SIG-M5 treated with dmso at 0.1 percent for 504 hours (cell line): ENCODE measurements at regions not wholly inside any gene's neighbourhood (a gene's known extent, or its start where the extent isn't known, plus 50 kb on each side); places are given as distances from the start of the nearest gene placed in this dataset.
A peak's percentile ranks its signal among the peaks of the same experiment; 100 is the strongest.
"Not testable (repeated sequence)": the region's sequence is repeated elsewhere in the genome, so short reads cannot be mapped to it uniquely, and the experiment has no call there.

Source experiments
- DNase-seq: peaks from one replicate; lab custom pipeline; 2025; ENCODE audit not compliant: unreplicated experiment; lab: John Stamatoyannopoulos, UW

GRCh38 chr13:90664200-90664599 lies 683.3 kb upstream of the MIR17HG start:
- DNase-seq: not testable (repeated sequence)

DNA sequence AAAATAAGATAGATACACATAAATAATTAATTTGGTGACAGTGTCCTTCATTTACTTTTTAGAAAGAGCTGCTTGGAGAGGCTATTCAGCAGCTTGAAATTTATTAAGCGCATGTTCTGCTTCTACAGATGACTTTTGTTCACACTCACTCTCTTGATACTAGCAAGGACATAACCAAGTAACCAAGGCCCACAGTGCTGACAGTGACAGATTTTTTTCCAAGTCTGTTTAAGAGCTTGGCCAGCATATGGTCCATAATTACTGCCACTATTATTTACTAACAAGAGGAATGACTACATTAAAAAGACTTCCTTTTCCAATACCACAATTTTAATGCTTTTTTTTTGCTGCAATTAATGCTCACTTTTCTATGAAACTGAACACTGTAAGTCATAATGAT lies 673.7 kb upstream of the MIR17HG start:
- no peak for DNase-seq

GRCh38 chr13:90675129-90675528 lies 672.4 kb upstream of the MIR17HG start:
- DNase-seq: no peak

- no peak for DNase-seq
These were observed 666.7 kb upstream of the MIR17HG start for GRCh38 chr13:90680826-90681225.

DNA sequence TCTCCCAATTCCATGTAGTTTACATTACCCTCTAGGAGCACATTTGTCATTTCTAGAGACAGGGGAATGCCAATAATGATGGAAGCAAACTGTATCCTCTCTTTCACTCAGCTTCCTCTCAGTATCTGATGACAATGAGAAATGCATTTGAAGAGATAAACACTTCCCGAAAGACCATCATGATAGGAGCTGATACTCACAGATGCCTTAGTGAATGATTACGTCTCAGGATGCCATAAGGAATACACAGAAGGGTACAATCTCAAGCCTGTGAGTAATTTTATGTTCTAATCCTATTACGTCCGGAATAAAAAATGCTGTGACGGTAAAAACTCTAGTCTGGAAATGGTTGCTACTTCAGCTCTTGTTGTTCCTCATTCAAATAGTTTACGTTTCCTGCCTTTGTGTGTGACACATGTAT lies 663.8 kb upstream of the MIR17HG start:
- no peak for DNase-seq

- DNase-seq: no peak
These were observed 661.0 kb upstream of the MIR17HG start for GRCh38 chr13:90686442-90686841.

- no peak for DNase-seq
These were observed 658.4 kb upstream of the MIR17HG start for GRCh38 chr13:90689111-90689510.

GRCh38 chr13:90690458-90691080 lies 656.9 kb upstream of the MIR17HG start:
- DNase-seq: no peak

DNA sequence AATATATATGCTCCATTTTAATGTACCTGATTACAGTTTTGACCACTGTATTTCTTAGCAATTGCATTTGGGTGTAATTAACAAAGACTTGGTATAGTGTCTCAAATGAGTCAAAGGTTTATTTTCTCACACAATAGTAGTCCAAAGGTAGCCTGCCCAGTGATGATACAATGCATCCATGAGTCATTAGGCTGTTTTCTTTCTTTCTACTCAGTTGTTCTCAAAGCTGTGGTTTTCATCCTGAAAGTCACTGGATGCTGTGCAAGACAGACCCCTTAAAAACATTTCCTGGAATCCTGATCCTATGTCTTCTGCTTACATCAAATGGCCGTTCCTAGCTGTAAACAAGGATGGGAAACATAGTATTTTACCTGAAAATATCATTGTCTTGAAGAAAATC lies 651.2 kb upstream of the MIR17HG start:
- no peak for DNase-seq

- DNase-seq: no peak
These were observed 650.8 kb upstream of the MIR17HG start for GRCh38 chr13:90696656-90697055.

DNA sequence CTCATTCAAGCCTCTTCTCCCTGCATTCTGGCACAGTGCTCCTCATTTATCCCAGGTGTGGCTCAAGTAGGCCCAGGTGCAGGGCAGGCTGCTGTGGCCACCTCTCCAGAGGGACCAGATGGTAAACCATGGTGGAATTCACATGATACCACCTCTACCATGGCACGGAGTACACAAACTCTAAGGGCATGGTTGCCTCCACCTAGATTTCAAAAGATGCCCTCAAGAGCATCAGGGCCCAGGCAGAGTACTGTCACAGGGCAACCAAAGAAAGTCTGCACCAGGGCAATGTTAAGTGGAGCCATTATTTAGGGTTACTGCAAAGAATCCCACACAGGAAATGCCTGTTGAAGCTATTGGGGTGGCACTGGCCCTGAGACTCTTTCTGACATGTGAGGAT lies 647.1 kb upstream of the MIR17HG start:
- DNase-seq: no peak

GRCh38 chr13:90701264-90701663 lies 646.2 kb upstream of the MIR17HG start:
- DNase-seq: no peak

DNA sequence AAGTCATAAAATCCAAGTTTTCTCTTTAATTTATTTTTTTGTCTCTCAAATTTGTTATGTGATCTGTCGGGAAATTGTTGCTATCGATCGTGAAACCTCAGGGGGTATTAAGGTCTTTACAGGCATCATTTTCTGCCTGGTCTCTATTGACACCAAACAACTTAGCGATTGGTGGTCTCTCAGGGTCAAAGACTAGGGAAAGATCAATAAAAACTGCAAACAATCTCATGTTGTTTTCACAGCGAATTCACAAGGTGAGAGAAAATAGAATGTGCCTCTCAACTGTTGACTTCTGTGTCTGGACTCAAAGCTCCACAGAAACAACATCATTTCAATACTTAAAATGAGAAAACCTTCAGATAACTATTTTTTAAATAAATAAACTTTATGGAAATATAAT lies 645.4 kb upstream of the MIR17HG start:
- no peak for DNase-seq

DNA sequence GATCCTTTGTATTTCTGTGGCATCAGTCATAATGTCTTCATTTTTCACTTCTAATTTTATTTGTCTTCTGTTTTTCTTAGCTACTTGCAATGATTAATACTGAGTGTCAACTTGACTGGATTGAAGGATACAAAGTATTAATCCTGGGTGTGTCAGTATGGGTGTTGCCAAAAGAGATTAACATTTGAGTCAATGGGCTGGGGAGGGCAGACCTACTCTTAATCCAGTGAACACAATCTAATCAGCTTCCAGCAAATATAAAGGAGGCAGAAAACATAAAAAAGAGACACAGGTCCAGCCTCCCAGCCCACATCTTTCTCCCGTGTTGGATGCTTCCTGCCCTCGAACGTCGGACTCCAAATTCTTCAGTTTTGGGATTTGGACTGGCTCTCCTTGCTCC lies 640.9 kb upstream of the MIR17HG start:
- no peak for DNase-seq

DNA sequence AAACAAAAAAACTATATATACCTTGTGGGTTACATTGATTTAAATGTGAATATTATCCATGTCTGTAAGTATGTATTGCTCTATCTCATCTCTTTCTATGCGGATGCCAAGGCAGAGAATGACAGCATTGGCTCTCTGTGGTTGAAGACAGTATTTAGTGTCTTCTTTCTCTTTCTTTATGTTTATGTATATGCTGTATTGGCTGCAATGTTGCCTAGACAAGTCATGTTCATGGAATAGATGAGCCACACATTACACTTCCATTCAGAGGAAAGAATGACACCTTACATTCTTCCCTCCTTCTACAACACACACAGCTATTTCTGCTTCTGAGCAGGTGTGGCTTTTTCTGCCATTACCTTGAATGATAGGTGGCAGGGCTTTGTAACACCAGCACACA lies 639.4 kb upstream of the MIR17HG start:
- DNase-seq: no peak

GRCh38 chr13:90709319-90709718 lies 638.2 kb upstream of the MIR17HG start:
- no peak for DNase-seq

GRCh38 chr13:90710164-90710759 lies 637.2 kb upstream of the MIR17HG start:
- no peak for DNase-seq

DNA sequence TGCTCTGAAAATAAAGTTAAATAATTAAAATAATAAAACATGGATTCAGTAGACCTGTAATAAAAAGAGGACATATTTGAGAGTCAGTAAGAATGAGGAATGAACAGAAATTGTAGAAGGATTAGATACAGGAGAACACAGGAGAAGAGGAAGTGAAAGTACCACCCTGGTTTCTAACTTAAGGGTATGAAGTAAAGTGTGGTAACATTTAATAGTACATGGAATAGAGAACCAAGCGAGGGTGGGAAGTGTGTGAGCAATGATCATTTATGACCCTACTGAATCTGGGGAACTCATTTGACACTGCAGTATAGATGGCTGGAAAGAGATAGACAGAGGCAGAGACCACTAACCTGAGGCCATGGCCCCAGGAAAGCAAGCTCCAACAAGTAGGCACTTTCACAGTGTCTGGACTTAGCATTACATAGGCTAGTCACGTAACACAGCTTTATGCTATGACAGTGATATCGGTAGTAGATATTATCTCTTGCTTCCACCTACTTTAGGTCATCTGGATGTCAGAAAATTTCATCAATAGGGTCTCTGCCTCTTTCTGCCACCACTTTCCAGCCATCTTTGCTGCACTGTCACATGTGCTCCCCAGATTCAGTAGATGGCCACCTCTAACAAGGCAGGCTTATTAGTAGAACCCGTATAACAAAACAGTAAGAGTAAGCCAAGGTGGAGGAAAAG lies 633.9 kb upstream of the MIR17HG start:
- peak; percentile 96 for DNase-seq

GRCh38 chr13:90715485-90715884 lies 632.0 kb upstream of the MIR17HG start:
- no peak for DNase-seq

- DNase-seq: no peak
These were observed 630.0 kb upstream of the MIR17HG start for GRCh38 chr13:90717451-90717936.

- DNase-seq: no peak
These were observed 628.0 kb upstream of the MIR17HG start for GRCh38 chr13:90719461-90719860.

GRCh38 chr13:90721937-90722336 lies 625.5 kb upstream of the MIR17HG start:
- DNase-seq: no peak
